ENCODE measurements at regions not wholly inside any gene's neighbourhood (a gene's known extent, or its start where the extent isn't known, plus 50 kb on each side); places are given as distances from the start of the nearest gene placed in this dataset.

- TF ChIP-seq CTCF (IDR thresholded peaks at IDR 0.05; ENCODE audit: low read length) (no peak), EZH2 (IDR thresholded peaks at IDR 0.05; ENCODE audit: borderline replicate concordance, low read length) (no peak)
These were observed 346.7 kb upstream of the SMARCA2 start for GRCh38 chr9:1668441-1668840.

All from OCI-LY1 (cell line).